IPS DF 6.9 (cell line): ENCODE measurements at regions not wholly inside any gene's neighbourhood (a gene's known extent, or its start where the extent isn't known, plus 50 kb on each side); places are given as distances from the start of the nearest gene placed in this dataset.

Experiments
- DNase-seq: peaks from one replicate; pipeline ENCODE4 v3.0.0-alpha.2; 2013; ENCODE audit warnings: low read depth, low spot score
- H3K27ac ChIP-seq: one replicate; pipeline ENCODE4 v1.5.1; 2013; ENCODE audit warnings: low read length, control low read depth
- H3K27me3 ChIP-seq: 2 replicates; pipeline ENCODE4 v1.6.1; 2013; ENCODE audit warnings: mild to moderate bottlenecking, low read length; ENCODE audit not compliant: control insufficient read depth, insufficient read depth
- H3K36me3 ChIP-seq: 2 replicates; pipeline ENCODE4 v1.6.1; 2013; ENCODE audit warnings: low read length; ENCODE audit not compliant: control insufficient read depth, insufficient read depth
- H3K4me1 ChIP-seq: 2 replicates; pipeline ENCODE4 v1.6.1; 2013; ENCODE audit warnings: low read length; ENCODE audit not compliant: control insufficient read depth, insufficient read depth
- H3K4me3 ChIP-seq: 2 replicates; pipeline ENCODE4 v1.5.1; 2013; ENCODE audit warnings: mild to moderate bottlenecking, low read length
- H3K9me3 ChIP-seq: 2 replicates; pipeline ENCODE4 v1.6.1; 2013; ENCODE audit warnings: low read length, inconsistent platforms; ENCODE audit not compliant: control insufficient read depth, insufficient read depth
- WGBS: extraction: QIAGEN DNeasy Blood & Tissue Kit; methylation state at CpG from one replicate; pipeline ENCODE4 v1.1.7; 2013; ENCODE audit warnings: mixed read lengths, missing lambda C conversion rate; ENCODE audit not compliant: insufficient read length, insufficient coverage; 5-methylcytosine and 5-hydroxymethylcytosine counted together

DNA sequence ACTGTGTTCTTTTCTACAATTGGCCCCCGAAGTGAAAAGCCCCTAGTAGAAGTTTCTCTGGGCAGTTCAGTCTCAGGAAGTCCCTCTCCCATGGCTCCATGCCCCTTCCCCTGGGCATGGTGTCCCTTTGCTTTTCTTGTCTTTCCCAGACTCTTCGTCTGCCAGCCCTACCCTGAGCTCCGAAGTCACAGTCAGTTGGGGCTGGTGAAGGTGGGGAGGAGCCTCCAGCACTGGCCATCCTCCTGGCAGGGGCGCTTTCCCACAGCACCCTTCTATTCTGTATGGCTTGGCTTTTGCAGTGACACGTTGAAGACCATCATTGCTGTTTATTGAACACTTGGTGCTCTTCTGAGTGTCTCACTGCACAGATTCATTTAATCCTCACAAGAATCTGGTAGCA is 195.1 kb upstream of the CADM1 start:
- H3K4me1 ChIP-seq = 0 out of 2 replicates have a peak, but pooled peaks cover 1% of the 10 kb centered on the region
- no peak for DNase-seq
- WGBS = no CpG with 5 or more reads among the region's 5 CpGs
- no peaks in the 10 kb centered on the region for H3K36me3 ChIP-seq
- no peak overlapping the region for H3K27ac ChIP-seq
- no peak overlapping the region for H3K4me3 ChIP-seq
- no peaks in the 10 kb centered on the region for H3K9me3 ChIP-seq
- H3K27me3 ChIP-seq = no peaks in the 10 kb centered on the region

DNA sequence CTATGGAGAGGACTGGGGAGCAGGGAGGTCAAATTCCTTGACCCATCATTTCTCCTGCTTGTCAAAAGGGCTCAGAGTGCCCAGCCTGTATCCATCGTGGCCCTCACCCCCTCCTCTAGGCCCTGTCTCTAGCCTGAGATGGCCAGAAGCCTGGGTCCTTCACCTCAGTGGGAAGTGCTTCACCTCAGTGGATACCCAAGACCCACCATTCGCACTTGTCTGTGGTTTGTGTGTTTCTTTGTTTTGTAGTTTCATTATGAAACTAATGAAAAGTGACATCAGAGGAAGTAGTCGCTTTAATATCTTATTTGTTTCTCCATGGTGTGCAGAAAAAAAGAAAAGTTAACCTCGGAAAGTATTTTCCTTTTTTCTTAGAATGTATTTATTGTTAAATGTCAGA is 194.0 kb upstream of the CADM1 start:
- WGBS = no CpG with 5 or more reads among the region's 4 CpGs
- no peaks in the 10 kb centered on the region for H3K9me3 ChIP-seq
- no peak for DNase-seq
- H3K27me3 ChIP-seq = no peaks in the 10 kb centered on the region
- H3K4me3 ChIP-seq = no peak overlapping the region
- H3K27ac ChIP-seq = no peak overlapping the region
- H3K36me3 ChIP-seq = no peaks in the 10 kb centered on the region
- 0 out of 2 replicates have a peak, but pooled peaks cover 1% of the 10 kb centered on the region for H3K4me1 ChIP-seq

DNA sequence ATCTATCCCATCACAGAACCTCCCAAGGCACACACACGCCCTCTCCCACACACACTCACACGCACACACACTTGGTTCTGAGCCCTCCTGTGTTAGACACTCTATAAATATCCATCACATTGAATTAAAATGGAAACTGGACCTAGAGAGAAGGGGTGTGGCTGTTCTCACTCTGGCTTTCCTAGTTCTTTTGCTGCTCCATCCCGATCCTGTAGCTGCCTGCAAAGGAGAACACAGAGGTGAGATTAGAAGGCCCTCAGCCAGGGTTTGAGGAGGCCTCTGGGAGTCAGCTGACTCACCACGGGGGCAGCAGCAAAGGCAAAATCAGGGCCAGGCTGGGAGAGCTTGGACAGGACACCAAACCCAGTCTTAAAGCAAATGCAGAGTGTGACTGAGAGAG is 192.3 kb upstream of the CADM1 start:
- Histone ChIP-seq H3K36me3 (no peaks in the 10 kb centered on the region), H3K9me3 (no peaks in the 10 kb centered on the region), H3K4me3 (no peak overlapping the region), H3K27me3 (no peaks in the 10 kb centered on the region), H3K4me1 (0 out of 2 replicates have a peak, but pooled peaks cover 1% of the 10 kb centered on the region), H3K27ac (no peak overlapping the region)
- no CpG with 5 or more reads among the region's 4 CpGs for WGBS
- no peak for DNase-seq

DNA sequence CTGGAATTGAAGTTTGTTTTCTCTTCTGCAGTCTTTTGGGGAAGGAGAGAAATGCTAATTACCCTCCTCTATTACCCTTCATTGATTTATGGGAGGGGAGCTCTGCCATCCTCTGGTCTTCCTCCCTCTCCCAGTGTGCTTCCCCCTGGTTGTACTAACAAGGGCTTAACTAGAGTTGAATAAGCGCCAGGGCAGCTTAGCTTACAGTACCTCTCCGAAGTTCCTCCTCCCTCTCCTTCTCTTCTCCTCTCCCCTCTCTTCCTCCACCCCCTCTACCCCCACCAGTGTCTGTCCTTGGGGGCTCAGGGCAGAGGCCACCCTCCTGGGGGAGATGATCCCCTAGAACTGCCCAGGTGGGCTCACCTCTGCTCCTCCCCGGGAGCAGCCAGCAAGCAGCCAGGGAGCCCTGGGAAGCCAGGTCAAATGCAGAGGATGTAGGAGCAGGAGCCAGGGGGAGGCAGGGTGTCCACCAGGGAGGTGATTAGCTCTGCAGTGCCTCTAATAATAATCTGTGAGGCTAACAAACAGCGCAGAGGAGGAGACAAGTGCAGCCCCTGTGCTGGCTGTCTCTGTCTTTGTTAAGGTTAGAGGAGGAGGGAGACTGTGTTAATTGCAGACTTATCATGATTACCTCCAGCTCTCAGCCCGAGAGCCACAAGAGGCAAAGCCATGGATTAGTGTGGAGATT is 191.6 kb upstream of the CADM1 start:
- H3K27me3 ChIP-seq = no peaks in the 10 kb centered on the region
- WGBS = no CpG with 5 or more reads among the region's 5 CpGs
- no peaks in the 10 kb centered on the region for H3K9me3 ChIP-seq
- H3K27ac ChIP-seq = no peak overlapping the region
- DNase-seq = no peak
- H3K4me1 ChIP-seq = 0 out of 2 replicates have a peak, but pooled peaks cover 1% of the 10 kb centered on the region
- H3K4me3 ChIP-seq = no peak overlapping the region
- H3K36me3 ChIP-seq = no peaks in the 10 kb centered on the region

DNA sequence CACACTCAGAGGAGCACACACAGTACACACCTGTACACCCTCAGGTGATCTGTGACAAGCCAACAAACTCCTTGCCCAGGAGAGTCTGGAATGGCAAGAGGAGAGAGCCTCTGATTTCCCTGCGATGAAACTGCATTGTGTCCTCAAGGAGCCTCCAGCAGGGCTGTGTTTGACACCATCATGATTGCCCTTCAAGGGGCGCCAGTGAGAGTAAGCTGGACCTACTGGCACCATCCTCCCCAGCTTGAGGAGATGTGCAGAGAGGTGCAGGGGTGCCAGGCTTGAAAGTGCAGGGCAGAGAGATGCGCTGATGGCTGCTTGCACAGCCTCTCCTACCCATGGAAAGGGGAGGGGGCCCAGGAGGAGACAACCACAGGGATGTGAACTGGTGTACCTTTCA is 188.8 kb upstream of the CADM1 start:
- DNase-seq = no peak
- no peak overlapping the region for H3K27ac ChIP-seq
- WGBS = no CpG with 5 or more reads among the region's 3 CpGs
- H3K4me3 ChIP-seq = no peak overlapping the region
- H3K9me3 ChIP-seq = no peaks in the 10 kb centered on the region
- H3K27me3 ChIP-seq = no peaks in the 10 kb centered on the region
- H3K36me3 ChIP-seq = no peaks in the 10 kb centered on the region
- H3K4me1 ChIP-seq = 0 out of 2 replicates have a peak, but pooled peaks cover 1% of the 10 kb centered on the region

DNA sequence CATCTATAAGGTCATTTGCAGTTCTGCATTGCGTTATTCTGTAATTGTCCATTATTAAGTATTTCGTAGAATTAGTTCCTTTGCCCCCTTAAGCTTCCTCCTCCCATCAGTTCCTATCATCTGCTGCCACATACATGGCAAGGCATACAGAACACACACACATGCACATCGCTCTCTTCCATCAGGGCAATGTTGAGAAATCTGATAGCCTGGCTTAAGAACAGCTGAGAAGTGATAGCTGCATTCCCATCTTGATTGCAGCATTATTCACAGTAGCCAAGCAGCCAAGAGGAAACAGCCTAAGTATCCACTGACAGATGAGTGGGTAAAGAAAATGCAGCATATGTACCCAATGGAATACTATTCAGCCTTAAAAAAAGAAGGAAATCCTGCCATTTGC is 186.8 kb upstream of the CADM1 start:
- no peak overlapping the region for H3K27ac ChIP-seq
- 0 out of 2 replicates have a peak, but pooled peaks cover 1% of the 10 kb centered on the region for H3K4me1 ChIP-seq
- no peaks in the 10 kb centered on the region for H3K9me3 ChIP-seq
- no peak overlapping the region for H3K4me3 ChIP-seq
- no peak for DNase-seq
- H3K36me3 ChIP-seq = no peaks in the 10 kb centered on the region
- H3K27me3 ChIP-seq = no peaks in the 10 kb centered on the region
- no CpG with 5 or more reads among the region's 3 CpGs for WGBS

DNA sequence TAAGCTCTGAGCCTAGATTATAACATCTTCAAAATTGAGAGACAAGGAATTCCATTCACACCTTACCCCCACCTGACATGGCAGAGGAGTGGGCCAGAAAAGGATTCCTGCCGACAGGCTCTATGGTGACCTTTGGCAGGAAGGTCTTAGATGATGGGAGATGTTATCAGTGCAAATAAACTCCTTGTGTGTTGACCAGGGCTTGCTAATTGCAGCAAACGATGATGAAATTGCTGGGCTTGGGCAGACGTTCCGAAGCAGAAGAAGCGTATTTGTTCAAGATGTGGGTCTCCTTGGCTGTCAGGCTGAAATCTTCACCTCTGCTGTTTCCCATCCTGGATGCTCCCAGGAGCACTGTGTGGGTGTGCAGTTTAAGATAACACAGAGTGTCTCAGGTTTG is 183.7 kb upstream of the CADM1 start:
- H3K36me3 ChIP-seq = no peaks in the 10 kb centered on the region
- DNase-seq = no peak
- WGBS = no CpG with 5 or more reads among the region's 5 CpGs

DNA sequence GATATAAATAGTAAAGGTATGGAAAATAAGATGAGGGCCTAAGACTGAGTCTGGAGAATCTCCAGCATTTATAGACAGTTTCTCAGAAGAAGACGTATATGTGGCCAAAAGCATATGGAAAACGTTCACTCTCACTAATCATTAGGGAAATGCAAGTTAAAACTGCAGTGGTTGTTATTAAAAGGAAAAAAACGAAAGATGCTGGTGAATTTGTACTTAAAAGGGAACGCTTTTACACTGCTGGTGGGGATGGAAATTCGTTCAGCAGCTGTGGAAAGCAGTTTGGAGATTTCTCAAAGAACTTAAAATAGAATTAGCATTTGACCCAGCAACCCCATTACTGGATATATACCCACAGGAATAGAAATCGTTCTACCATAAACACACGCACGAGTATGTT is 180.5 kb upstream of the CADM1 start:
- WGBS = no CpG with 5 or more reads among the region's 8 CpGs
- Histone ChIP-seq H3K27ac (no peak overlapping the region), H3K4me1 (no peaks in the 10 kb centered on the region), H3K27me3 (no peaks in the 10 kb centered on the region), H3K9me3 (no peaks in the 10 kb centered on the region), H3K36me3 (no peaks in the 10 kb centered on the region), H3K4me3 (no peak overlapping the region)
- DNase-seq = no peak

More for the DNA sequence above, 183.7 kb upstream of the CADM1 start:
- H3K4me3 ChIP-seq = no peak overlapping the region
- no peaks in the 10 kb centered on the region for H3K27me3 ChIP-seq
- no peak overlapping the region for H3K27ac ChIP-seq
- no peaks in the 10 kb centered on the region for H3K4me1 ChIP-seq
- H3K9me3 ChIP-seq = no peaks in the 10 kb centered on the region

DNA sequence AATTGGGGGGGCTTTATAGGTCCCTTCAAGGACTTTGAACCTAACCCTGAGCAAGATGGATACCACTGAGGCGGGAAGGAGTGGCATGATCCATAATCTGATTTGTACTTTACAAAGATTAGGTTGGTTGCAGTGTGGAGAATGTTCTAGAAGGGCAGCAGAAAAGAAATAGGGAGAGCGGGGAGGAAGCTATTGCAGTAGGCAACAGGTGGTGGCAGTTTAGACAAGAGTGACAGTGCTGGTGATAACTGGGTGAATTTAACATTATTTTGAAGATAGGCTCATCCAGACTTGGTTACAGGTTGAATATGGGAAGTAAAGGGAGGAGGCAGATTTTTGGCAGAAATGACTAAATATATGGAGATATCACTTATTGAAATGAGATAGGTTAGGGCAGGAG is 179.9 kb upstream of the CADM1 start:
- Histone ChIP-seq H3K4me1 (no peaks in the 10 kb centered on the region), H3K9me3 (no peaks in the 10 kb centered on the region), H3K27ac (no peak overlapping the region), H3K4me3 (no peak overlapping the region), H3K27me3 (no peaks in the 10 kb centered on the region), H3K36me3 (no peaks in the 10 kb centered on the region)
- WGBS = no CpG with 5 or more reads among the region's 2 CpGs
- no peak for DNase-seq

DNA sequence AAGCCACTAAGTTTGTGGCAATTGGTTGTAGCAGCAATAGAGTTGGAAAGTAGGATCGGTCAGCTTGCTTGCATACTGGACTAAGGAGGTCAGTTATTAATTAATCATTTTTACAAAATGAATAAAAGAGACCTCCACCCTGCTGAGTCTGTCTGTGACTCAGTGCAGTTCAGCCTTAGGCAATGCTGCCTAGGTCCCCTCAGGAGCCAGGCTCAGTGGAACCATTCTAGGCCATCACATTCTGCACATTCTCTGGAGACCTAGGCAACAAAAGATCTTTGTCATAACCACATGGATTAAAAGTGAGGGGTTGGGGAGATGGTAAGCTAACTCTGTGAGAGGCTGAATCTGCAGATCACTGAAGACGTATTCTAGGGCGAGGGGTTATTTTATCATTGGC is 178.7 kb upstream of the CADM1 start:
- no CpG with 5 or more reads among the region's 3 CpGs for WGBS
- H3K4me3 ChIP-seq = no peak overlapping the region
- DNase-seq = no peak
- no peak overlapping the region for H3K27ac ChIP-seq
- no peaks in the 10 kb centered on the region for H3K9me3 ChIP-seq
- H3K27me3 ChIP-seq = no peaks in the 10 kb centered on the region
- H3K4me1 ChIP-seq = no peaks in the 10 kb centered on the region
- H3K36me3 ChIP-seq = no peaks in the 10 kb centered on the region

DNA sequence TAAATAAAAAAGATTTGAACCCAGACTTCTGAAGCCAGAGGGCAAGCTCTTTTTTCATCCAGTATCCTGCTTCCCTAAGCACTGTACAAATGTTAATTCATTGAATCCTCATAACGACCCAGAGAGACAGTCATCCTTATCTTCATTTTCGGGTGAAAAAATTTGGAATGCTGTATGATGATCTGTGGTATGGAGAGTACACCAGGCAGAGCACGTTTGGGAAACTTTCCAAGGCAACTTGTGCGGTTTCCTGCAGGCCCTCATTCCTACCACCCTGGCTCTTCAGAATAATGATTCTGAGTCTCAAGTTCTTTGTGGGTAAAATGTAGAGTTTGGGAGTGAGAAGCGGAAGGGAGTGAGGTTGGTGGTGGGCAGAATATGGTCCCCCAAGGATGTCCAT is 177.9 kb upstream of the CADM1 start:
- H3K27me3 ChIP-seq = no peaks in the 10 kb centered on the region
- no peaks in the 10 kb centered on the region for H3K4me1 ChIP-seq
- no peak overlapping the region for H3K4me3 ChIP-seq
- no peak overlapping the region for H3K27ac ChIP-seq
- H3K9me3 ChIP-seq = no peaks in the 10 kb centered on the region
- WGBS = 100% methylated on average over 1 of the region's 5 CpGs
- no peaks in the 10 kb centered on the region for H3K36me3 ChIP-seq
- DNase-seq = no peak
